Heart left ventricle (tissue), 13 donors: ENCODE measurements at regions not wholly inside any gene's neighbourhood (a gene's known extent, or its start where the extent isn't known, plus 50 kb on each side); places are given as distances from the start of the nearest gene placed in this dataset.

Source experiments
- CTCF ChIP-seq, 12 donors: fragments of 200-600 bp; sonication (generic) in 4 of 12; IDR thresholded peaks; one replicate each; pipeline versions ENCODE4 v1.5.0 to v1.8.0; 2018 to 2022; ENCODE audit warnings: antibody characterized with exemption in 12 of 12, mild to moderate bottlenecking in 5 of 12
- POLR2A ChIP-seq, 2 donors: fragments of 450-650 bp; IDR thresholded peaks; one replicate each; pipeline ENCODE4 v1.6.1; 2017; ENCODE audit warnings: antibody characterized with exemption in 2 of 2, mild to moderate bottlenecking in 2 of 2, moderate library complexity in 2 of 2
- donor health status: ischemic (EF 13 %, LVEDD 7.1; RV severe dilation, severe dysfunction).
- donor health status: DM: no; HTN: yes; CAD: no.
- donor health status: DM: no; HTN: no; CAD: no.
- donor health status: ischemic (EF 25% LVEDD 6.9; RV normal size, moderate dysfunction).
- donor health status: ischemic (EF 25% LVEDD 5.7; RV mildly dilated, moderate dysfunction).
- donor health status: ischemic (EF 35%, LVEDD 5.7; RV mildly dilated, moderate dysfunction).
- donor health status: nonischemic (EF 11% LVEDD 7.7; RV severe dilation, severe dysfunction).
- donor health status: DM: yes; HTN: yes; CAD: no.
- donor health status: PGD.
- donor health status: ischemic (EF 29% LVEDD 5.4; RV normal size, mild dysfunction).
- donor health status: nonischemic (EF 23%, LVEDD 6.1; RV moderate dilation, normal function).

- TF ChIP-seq CTCF (IDR thresholded peaks at IDR 0.05) (no peak), POLR2A (IDR thresholded peaks at IDR 0.05) (no peak)
Observed at GRCh38 chr9:3648266-3648665, 122.5 kb upstream of the RFX3 start.
